ENCODE measurements at regions not wholly inside any gene's neighbourhood (a gene's known extent, or its start where the extent isn't known, plus 50 kb on each side); places are given as distances from the start of the nearest gene placed in this dataset.

DNA sequence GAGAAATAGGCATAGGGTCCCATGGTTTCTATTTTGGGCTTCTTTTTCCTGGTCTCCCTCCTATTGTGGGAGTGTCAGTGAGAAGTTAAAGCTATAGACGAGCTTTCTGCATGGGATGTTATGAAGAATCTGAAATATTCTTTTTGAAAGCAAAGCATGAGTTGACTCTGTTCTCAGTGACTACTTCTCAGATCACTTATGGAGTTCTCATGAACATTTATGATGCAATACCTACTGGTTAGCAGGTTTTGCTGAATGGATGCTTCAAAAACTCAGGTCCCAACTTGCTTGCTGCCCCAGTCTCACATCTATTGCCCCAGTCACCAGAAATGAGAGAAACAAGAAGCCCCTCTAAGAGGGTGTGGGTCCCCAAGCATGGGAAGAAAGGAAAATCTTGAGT lies 365.0 kb downstream of the HRH4 start:
- no peak for TF ChIP-seq POLR2AphosphoS5 (IDR thresholded peaks at IDR 0.05)
- TF ChIP-seq, protein P1, sequence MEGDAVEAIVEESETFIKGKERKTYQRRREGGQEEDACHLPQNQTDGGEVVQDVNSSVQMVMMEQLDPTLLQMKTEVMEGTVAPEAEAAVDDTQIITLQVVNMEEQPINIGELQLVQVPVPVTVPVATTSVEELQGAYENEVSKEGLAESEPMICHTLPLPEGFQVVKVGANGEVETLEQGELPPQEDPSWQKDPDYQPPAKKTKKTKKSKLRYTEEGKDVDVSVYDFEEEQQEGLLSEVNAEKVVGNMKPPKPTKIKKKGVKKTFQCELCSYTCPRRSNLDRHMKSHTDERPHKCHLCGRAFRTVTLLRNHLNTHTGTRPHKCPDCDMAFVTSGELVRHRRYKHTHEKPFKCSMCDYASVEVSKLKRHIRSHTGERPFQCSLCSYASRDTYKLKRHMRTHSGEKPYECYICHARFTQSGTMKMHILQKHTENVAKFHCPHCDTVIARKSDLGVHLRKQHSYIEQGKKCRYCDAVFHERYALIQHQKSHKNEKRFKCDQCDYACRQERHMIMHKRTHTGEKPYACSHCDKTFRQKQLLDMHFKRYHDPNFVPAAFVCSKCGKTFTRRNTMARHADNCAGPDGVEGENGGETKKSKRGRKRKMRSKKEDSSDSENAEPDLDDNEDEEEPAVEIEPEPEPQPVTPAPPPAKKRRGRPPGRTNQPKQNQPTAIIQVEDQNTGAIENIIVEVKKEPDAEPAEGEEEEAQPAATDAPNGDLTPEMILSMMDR (IDR thresholded peaks at IDR 0.05): no peak
- no peak for TF ChIP-seq POLR2A (IDR thresholded peaks at IDR 0.05; ENCODE audit: low read depth)
